HFF-Myc (cell line): ENCODE measurements at regions not wholly inside any gene's neighbourhood (a gene's known extent, or its start where the extent isn't known, plus 50 kb on each side); places are given as distances from the start of the nearest gene placed in this dataset.
"Not testable (repeated sequence)": the region's sequence is repeated elsewhere in the genome, so short reads cannot be mapped to it uniquely, and the experiment has no call there.

Experiments used
- DNase-seq: peaks from one replicate; pipeline ENCODE4 v3.0.0-alpha.2; 2011; ENCODE audit warnings: low read depth; ENCODE audit errors: extremely low read depth
- H3K4me3 ChIP-seq: replicated peaks from 2 replicates; pipeline ENCODE4 v1.5.1; 2011; ENCODE audit warnings: low read depth, mild to moderate bottlenecking, control low read depth, low read length
- TF ChIP-seq, protein P1 (sequence below): IDR thresholded peaks from 2 replicates; pipeline ENCODE4 v1.5.1; 2012; ENCODE audit warnings: mild to moderate bottlenecking, low read depth, low read length, control low read depth; ENCODE audit errors: missing control alignments

GRCh38 chr17:52606098-52606497 is 447.6 kb upstream of the CA10 start:
- H3K4me3 ChIP-seq: no peak overlapping the region
- no peak for DNase-seq
- TF ChIP-seq, protein P1, sequence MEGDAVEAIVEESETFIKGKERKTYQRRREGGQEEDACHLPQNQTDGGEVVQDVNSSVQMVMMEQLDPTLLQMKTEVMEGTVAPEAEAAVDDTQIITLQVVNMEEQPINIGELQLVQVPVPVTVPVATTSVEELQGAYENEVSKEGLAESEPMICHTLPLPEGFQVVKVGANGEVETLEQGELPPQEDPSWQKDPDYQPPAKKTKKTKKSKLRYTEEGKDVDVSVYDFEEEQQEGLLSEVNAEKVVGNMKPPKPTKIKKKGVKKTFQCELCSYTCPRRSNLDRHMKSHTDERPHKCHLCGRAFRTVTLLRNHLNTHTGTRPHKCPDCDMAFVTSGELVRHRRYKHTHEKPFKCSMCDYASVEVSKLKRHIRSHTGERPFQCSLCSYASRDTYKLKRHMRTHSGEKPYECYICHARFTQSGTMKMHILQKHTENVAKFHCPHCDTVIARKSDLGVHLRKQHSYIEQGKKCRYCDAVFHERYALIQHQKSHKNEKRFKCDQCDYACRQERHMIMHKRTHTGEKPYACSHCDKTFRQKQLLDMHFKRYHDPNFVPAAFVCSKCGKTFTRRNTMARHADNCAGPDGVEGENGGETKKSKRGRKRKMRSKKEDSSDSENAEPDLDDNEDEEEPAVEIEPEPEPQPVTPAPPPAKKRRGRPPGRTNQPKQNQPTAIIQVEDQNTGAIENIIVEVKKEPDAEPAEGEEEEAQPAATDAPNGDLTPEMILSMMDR: no peak

GRCh38 chr17:52604105-52604504 is 445.6 kb upstream of the CA10 start:
- no peak for DNase-seq
- H3K4me3 ChIP-seq: no peak overlapping the region
- TF ChIP-seq, protein P1: no peak

GRCh38 chr17:52597452-52598215 is 439.1 kb upstream of the CA10 start:
- DNase-seq, H3K4me3 ChIP-seq: not testable (repeated sequence)

DNA sequence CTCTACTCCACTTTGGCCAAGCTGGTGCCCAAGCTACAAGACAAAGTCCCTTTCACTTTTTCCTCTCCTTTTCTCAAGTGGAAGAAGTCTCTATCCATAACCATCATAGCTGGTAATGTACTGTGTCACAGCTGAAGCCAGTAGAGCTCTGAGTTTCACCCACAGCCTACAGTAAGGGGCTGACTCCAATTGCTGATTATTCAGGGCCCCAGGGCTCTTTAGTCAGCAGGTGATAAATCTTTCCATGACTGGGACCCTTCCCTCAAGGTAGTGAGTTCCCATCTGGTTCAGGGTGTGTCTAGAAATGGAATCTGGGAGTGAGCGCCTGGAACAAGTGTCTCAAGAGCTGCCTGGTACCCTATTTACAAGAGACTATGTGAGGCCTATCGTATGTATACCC is 436.0 kb upstream of the CA10 start:
- no peak for DNase-seq
- TF ChIP-seq, protein P1: no peak
- no peak overlapping the region for H3K4me3 ChIP-seq

DNA sequence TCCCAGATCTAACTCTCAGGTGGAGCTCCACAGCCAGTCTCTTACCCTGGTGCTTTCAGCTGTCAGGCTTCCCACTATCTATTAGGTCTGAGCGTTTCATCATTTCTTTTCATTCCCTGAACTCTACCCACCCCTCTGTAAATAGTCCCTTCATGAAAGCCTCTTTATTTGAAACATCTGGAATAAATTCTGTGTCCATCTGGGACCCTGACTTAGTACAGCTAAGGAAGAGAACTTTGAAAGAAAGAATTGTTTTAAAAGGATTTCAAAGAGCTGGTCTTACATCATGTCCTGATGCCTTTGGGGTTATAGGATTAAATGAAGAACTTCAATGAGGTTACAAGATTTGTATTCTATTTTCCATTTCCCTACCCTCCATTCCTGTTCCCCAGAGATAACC is 388.5 kb upstream of the CA10 start:
- H3K4me3 ChIP-seq: no peak overlapping the region
- TF ChIP-seq, protein P1: no peak
- no peak for DNase-seq

DNA sequence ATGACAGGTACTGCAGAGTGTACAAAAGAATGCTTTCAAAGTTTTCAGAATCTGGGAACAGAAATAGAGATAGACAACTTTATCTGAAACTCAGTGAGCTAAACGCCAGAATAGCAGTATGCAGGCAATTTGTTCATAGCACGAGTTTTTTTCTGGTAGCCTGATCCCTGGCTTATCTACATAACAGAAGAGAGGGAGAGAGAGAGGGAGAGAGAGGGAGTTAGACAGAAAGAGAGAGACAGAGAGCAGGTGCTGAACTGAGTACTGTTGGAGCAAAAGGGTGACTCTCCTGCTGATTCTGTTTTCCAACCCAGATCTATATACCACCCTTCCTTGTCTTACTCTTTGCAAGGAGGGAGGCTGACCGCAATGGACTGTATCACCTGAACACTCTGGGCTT is 388.0 kb upstream of the CA10 start:
- no peak for DNase-seq
- TF ChIP-seq, protein P1: no peak
- no peak overlapping the region for H3K4me3 ChIP-seq

- DNase-seq: no peak
- TF ChIP-seq, protein P1: no peak
- H3K4me3 ChIP-seq: no peak overlapping the region
These were observed 378.9 kb upstream of the CA10 start for GRCh38 chr17:52537421-52537820.
